Liver (tissue), 3 donors: ENCODE measurements at regions not wholly inside any gene's neighbourhood (a gene's known extent, or its start where the extent isn't known, plus 50 kb on each side); places are given as distances from the start of the nearest gene placed in this dataset.

Experiments
- CTCF ChIP-seq: fragments of 150-350 bp; IDR thresholded peaks from 2 replicates; pipeline ENCODE4 v1.5.1; 2017; ENCODE audit warnings: improper control_type of control experiment, low read depth, low read length; ENCODE audit not compliant: missing input control
- GABPA ChIP-seq, 2 donors: IDR thresholded peaks in 1 of 2; conservative IDR thresholded peaks in 1 of 2; 2 replicates each; pipeline ENCODE4 v1.6.1; 2016; ENCODE audit warnings: antibody characterized with exemption in 2 of 2, mild to moderate bottlenecking in 1 of 2, moderate library complexity in 1 of 2
- JUND ChIP-seq, 2 donors: IDR thresholded peaks; 2 replicates each; pipeline ENCODE4 v1.6.1; 2016; ENCODE audit warnings: antibody characterized with exemption in 2 of 2
- MAX ChIP-seq: IDR thresholded peaks from 2 replicates; pipeline ENCODE4 v1.6.1; 2016; ENCODE audit warnings: antibody characterized with exemption
- REST ChIP-seq: IDR thresholded peaks from 2 replicates; pipeline ENCODE4 v1.6.1; 2016; ENCODE audit warnings: antibody characterized with exemption, mild to moderate bottlenecking
- SP1 ChIP-seq: IDR thresholded peaks from 2 replicates; pipeline ENCODE4 v1.6.1; 2018; ENCODE audit warnings: antibody characterized with exemption, mild to moderate bottlenecking
- TAF1 ChIP-seq: conservative IDR thresholded peaks from 2 replicates; pipeline ENCODE4 v1.6.1; 2016; ENCODE audit warnings: antibody characterized with exemption, mild to moderate bottlenecking
- ZBTB33 ChIP-seq: IDR thresholded peaks from 2 replicates; pipeline ENCODE4 v1.6.1; 2016; ENCODE audit warnings: antibody characterized with exemption
- donor health status: healthy.
- donor health status: healthy.

GRCh38 chr3:34053626-34054025 lies 255.2 kb downstream of the PDCD6IP start:
- TF ChIP-seq SP1 (no peak), CTCF (no peak), REST (no peak), ZBTB33 (no peak), JUND (IDR thresholded peaks at IDR 0.05) (no peak), TAF1 (no peak), MAX (no peak), GABPA (IDR thresholded peaks at IDR 0.05 in 1 of 2, conservative IDR thresholded peaks at IDR 0.05 in 1 of 2) (no peak)
